ENCODE measurements at regions not wholly inside any gene's neighbourhood (a gene's known extent, or its start where the extent isn't known, plus 50 kb on each side); places are given as distances from the start of the nearest gene placed in this dataset.

- TF ChIP-seq POLR2A (IDR thresholded peaks at IDR 0.05) (no peak), CTCF (IDR thresholded peaks at IDR 0.05) (no peak)
Measured at GRCh38 chr2:217064234-217065011, 204.6 kb upstream of the TNP1 start.
